ENCODE measurements at regions not wholly inside any gene's neighbourhood (a gene's known extent, or its start where the extent isn't known, plus 50 kb on each side); places are given as distances from the start of the nearest gene placed in this dataset.
A peak's percentile ranks its signal among the peaks of the same experiment; 100 is the strongest.

- Histone ChIP-seq H3K4me3 (no peak overlapping the region), H3K36me3 (no peaks in the 10 kb centered on the region), H3K9me3 (no peaks in the 10 kb centered on the region), H3K27me3 (no peaks in the 10 kb centered on the region)
- DNase-seq = no peak
These were observed 83.9 kb upstream of the SPATA13 start for GRCh38 chr13:24076636-24077035.

GRCh38 chr13:24080134-24080533, 80.4 kb upstream of the SPATA13 start:
- Histone ChIP-seq H3K36me3 (no peaks in the 10 kb centered on the region), H3K9me3 (no peaks in the 10 kb centered on the region), H3K27me3 (no peaks in the 10 kb centered on the region), H3K4me3 (no peak overlapping the region)
- no peak for DNase-seq

- Histone ChIP-seq H3K9me3 (no peaks in the 10 kb centered on the region), H3K27me3 (no peaks in the 10 kb centered on the region), H3K4me3 (no peak overlapping the region), H3K36me3 (no peaks in the 10 kb centered on the region)
- DNase-seq = no peak
These were observed 79.1 kb upstream of the SPATA13 start for GRCh38 chr13:24081387-24081786.

GRCh38 chr13:24083141-24083540, 77.4 kb upstream of the SPATA13 start:
- Histone ChIP-seq H3K27me3 (no peaks in the 10 kb centered on the region), H3K9me3 (no peaks in the 10 kb centered on the region), H3K4me3 (no peak overlapping the region), H3K36me3 (no peaks in the 10 kb centered on the region)
- DNase-seq = no peak

- no peak for DNase-seq
- no peaks in the 10 kb centered on the region for H3K36me3 ChIP-seq
- H3K4me3 ChIP-seq = no peak overlapping the region
- no peaks in the 10 kb centered on the region for H3K9me3 ChIP-seq
- no peaks in the 10 kb centered on the region for H3K27me3 ChIP-seq
These were observed 76.6 kb upstream of the SPATA13 start for GRCh38 chr13:24083722-24084421.

- Histone ChIP-seq H3K36me3 (no peaks in the 10 kb centered on the region), H3K4me3 (no peak overlapping the region), H3K27me3 (no peaks in the 10 kb centered on the region), H3K9me3 (no peaks in the 10 kb centered on the region)
- DNase-seq = no peak
These were observed 74.9 kb upstream of the SPATA13 start for GRCh38 chr13:24085662-24086061.

GRCh38 chr13:24086642-24087041, 73.9 kb upstream of the SPATA13 start:
- Histone ChIP-seq H3K9me3 (no peaks in the 10 kb centered on the region), H3K27me3 (no peaks in the 10 kb centered on the region), H3K36me3 (no peaks in the 10 kb centered on the region), H3K4me3 (no peak overlapping the region)
- DNase-seq = no peak

- DNase-seq = no peak
- no peaks in the 10 kb centered on the region for H3K36me3 ChIP-seq
These were observed 72.8 kb upstream of the SPATA13 start for GRCh38 chr13:24087605-24088225.

GRCh38 chr13:24090049-24090448, 70.5 kb upstream of the SPATA13 start:
- Histone ChIP-seq H3K9me3 (no peaks in the 10 kb centered on the region), H3K36me3 (no peaks in the 10 kb centered on the region), H3K27me3 (no peaks in the 10 kb centered on the region), H3K4me3 (no peak overlapping the region)
- DNase-seq = no peak

More at GRCh38 chr13:24087605-24088225, 72.8 kb upstream of the SPATA13 start:
- no peaks in the 10 kb centered on the region for H3K9me3 ChIP-seq
- H3K4me3 ChIP-seq = no peak overlapping the region
- H3K27me3 ChIP-seq = no peaks in the 10 kb centered on the region

- H3K9me3 ChIP-seq = no peaks in the 10 kb centered on the region
- H3K4me3 ChIP-seq = no peak overlapping the region
- H3K36me3 ChIP-seq = no peaks in the 10 kb centered on the region
- H3K27me3 ChIP-seq = no peaks in the 10 kb centered on the region
- no peak for DNase-seq
These were observed 69.4 kb upstream of the SPATA13 start for GRCh38 chr13:24091080-24091479.

GRCh38 chr13:24092108-24092507, 68.4 kb upstream of the SPATA13 start:
- no peaks in the 10 kb centered on the region for H3K27me3 ChIP-seq
- DNase-seq = no peak
- no peaks in the 10 kb centered on the region for H3K9me3 ChIP-seq
- no peaks in the 10 kb centered on the region for H3K36me3 ChIP-seq
- H3K4me3 ChIP-seq = no peak overlapping the region

- Histone ChIP-seq H3K36me3 (no peaks in the 10 kb centered on the region), H3K9me3 (no peaks in the 10 kb centered on the region), H3K4me3 (no peak overlapping the region), H3K27me3 (no peaks in the 10 kb centered on the region)
- no peak for DNase-seq
These were observed 67.5 kb upstream of the SPATA13 start for GRCh38 chr13:24093047-24093446.

- Histone ChIP-seq H3K36me3 (no peaks in the 10 kb centered on the region), H3K9me3 (no peaks in the 10 kb centered on the region), H3K27me3 (no peaks in the 10 kb centered on the region), H3K4me3 (no peak overlapping the region)
- no peak for DNase-seq
These were observed 63.9 kb upstream of the SPATA13 start for GRCh38 chr13:24096659-24097058.

- Histone ChIP-seq H3K27me3 (no peaks in the 10 kb centered on the region), H3K9me3 (no peaks in the 10 kb centered on the region), H3K36me3 (no peaks in the 10 kb centered on the region), H3K4me3 (no peak overlapping the region)
- peak; percentile 59 for DNase-seq
These were observed 63.5 kb upstream of the SPATA13 start for GRCh38 chr13:24097064-24097463.

- DNase-seq = no peak
- no peaks in the 10 kb centered on the region for H3K36me3 ChIP-seq
- H3K9me3 ChIP-seq = no peaks in the 10 kb centered on the region
- H3K4me3 ChIP-seq = no peak overlapping the region
- no peaks in the 10 kb centered on the region for H3K27me3 ChIP-seq
These were observed 62.9 kb upstream of the SPATA13 start for GRCh38 chr13:24097667-24098066.

GRCh38 chr13:24099490-24099889, 61.0 kb upstream of the SPATA13 start:
- Histone ChIP-seq H3K4me3 (no peak overlapping the region), H3K36me3 (no peaks in the 10 kb centered on the region), H3K27me3 (no peaks in the 10 kb centered on the region), H3K9me3 (no peaks in the 10 kb centered on the region)
- no peak for DNase-seq

- Histone ChIP-seq H3K9me3 (no peaks in the 10 kb centered on the region), H3K4me3 (no peak overlapping the region), H3K36me3 (no peaks in the 10 kb centered on the region), H3K27me3 (no peaks in the 10 kb centered on the region)
- no peak for DNase-seq
These were observed 60.3 kb upstream of the SPATA13 start for GRCh38 chr13:24100188-24100587.

GRCh38 chr13:24103782-24104372, 56.6 kb upstream of the SPATA13 start:
- DNase-seq = no peak
- Histone ChIP-seq H3K36me3 (no peaks in the 10 kb centered on the region), H3K9me3 (no peaks in the 10 kb centered on the region), H3K4me3 (no peak overlapping the region), H3K27me3 (no peaks in the 10 kb centered on the region)

Measured in MG63 (cell line).